ENCODE measurements at regions not wholly inside any gene's neighbourhood (a gene's known extent, or its start where the extent isn't known, plus 50 kb on each side); places are given as distances from the start of the nearest gene placed in this dataset.

DNA sequence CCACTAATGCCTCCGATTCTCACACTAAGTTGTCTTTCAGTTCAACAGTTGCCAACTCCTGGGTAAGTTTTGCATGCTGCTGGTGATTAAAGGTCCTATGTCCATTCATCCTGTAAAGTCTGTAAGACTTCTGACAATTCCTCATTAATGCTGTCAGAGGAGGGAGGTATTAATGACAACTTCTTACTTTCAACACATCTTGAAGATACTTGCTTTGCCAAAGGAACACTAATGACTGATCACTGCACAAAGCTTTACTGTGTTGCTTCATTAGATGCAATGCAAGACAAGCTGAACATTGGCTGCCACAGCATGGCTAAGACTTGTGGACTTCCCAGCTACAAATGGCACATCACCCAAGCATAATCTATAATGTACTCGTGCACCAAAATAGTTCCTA, 114.6 kb upstream of the PRDX6 start:
- TF ChIP-seq EP300 (IDR thresholded peaks at IDR 0.05; ENCODE audit: borderline replicate concordance) (no peak), RAD21 (IDR thresholded peaks at IDR 0.05; ENCODE audit: low read depth) (no peak), ZBTB7A (IDR thresholded peaks at IDR 0.05; ENCODE audit: low read depth) (no peak)

Data from Ishikawa (cell line).